CD4-positive, alpha-beta T cell (primary cell): ENCODE measurements at regions not wholly inside any gene's neighbourhood (a gene's known extent, or its start where the extent isn't known, plus 50 kb on each side); places are given as distances from the start of the nearest gene placed in this dataset.

Experiments used
- ATAC-seq: fragments of 200-7000 bp; cut with Tn5 transposase; one replicate; pipeline ENCODE4 v1.10.0; 2022; ENCODE audit warnings: mild to moderate bottlenecking; ENCODE audit not compliant: poor library complexity
- CTCF ChIA-PET: fragments of 350-600 bp; sonication (Branson Sonifier 250); formaldehyde crosslinking; loops from one replicate; lab custom pipeline; 2021; ENCODE audit warnings: antibody characterized with exemption, inconsistent platforms; lab: Charles Lee
- POLR2A ChIA-PET: fragments of 350-600 bp; sonication (Branson Sonifier 250); formaldehyde crosslinking; loops from one replicate; lab custom pipeline; 2021; ENCODE audit warnings: antibody characterized with exemption, inconsistent platforms; lab: Charles Lee
- DNase-seq, 14 experiments: peaks; one replicate each; pipeline ENCODE4 v3.0.0-alpha.2; 2013 to 2020; ENCODE audit warnings: mixed read lengths in 2 of 14
- H3K27ac ChIP-seq, 2 donors: one replicate each; pipeline versions ENCODE4 v1.5.1 to v1.7.0; 2013; ENCODE audit warnings: low read length in 2 of 2, low read depth in 1 of 2, mild to moderate bottlenecking in 1 of 2
- H3K27me3 ChIP-seq, 2 experiments: 1 replicate in 1 of 2; 2 replicates in 1 of 2; pipeline versions ENCODE4 v1.6.1 to v1.7.0; 2013; ENCODE audit warnings: low read length in 2 of 2, control low read depth in 1 of 2, mild to moderate bottlenecking in 1 of 2, moderate library complexity in 1 of 2; ENCODE audit not compliant: insufficient read depth in 2 of 2, control insufficient read depth in 1 of 2
- H3K36me3 ChIP-seq: one replicate; pipeline ENCODE4 v1.6.1; 2013; ENCODE audit warnings: low read length, control low read depth; ENCODE audit not compliant: insufficient read depth
- H3K4me1 ChIP-seq: one replicate; pipeline ENCODE4 v1.6.1; 2013; ENCODE audit warnings: low read length, control low read depth; ENCODE audit not compliant: insufficient read depth
- H3K4me3 ChIP-seq: one replicate; pipeline ENCODE4 v1.5.1; 2013; ENCODE audit warnings: mild to moderate bottlenecking, low read length, moderate library complexity
- H3K9me3 ChIP-seq, 2 experiments: 1 replicate in 1 of 2; 2 replicates in 1 of 2; pipeline versions ENCODE4 v1.6.1 to v1.7.0; 2013; ENCODE audit warnings: low read length in 2 of 2, mild to moderate bottlenecking in 2 of 2, control low read depth in 1 of 2, moderate library complexity in 1 of 2; ENCODE audit not compliant: control insufficient read depth in 1 of 2, insufficient read depth in 1 of 2
- H3K27ac Mint-ChIP-seq: one replicate; pipeline ENCODE4 v1.8.0; 2020; ENCODE audit warnings: mixed read lengths
- H3K27me3 Mint-ChIP-seq: one replicate; pipeline ENCODE4 v1.8.0; 2021; ENCODE audit warnings: mixed read lengths
- H3K36me3 Mint-ChIP-seq: one replicate; pipeline ENCODE4 v1.8.0; 2021; ENCODE audit warnings: low read depth, mixed read lengths
- H3K4me1 Mint-ChIP-seq: one replicate; pipeline ENCODE4 v1.8.0; 2021; ENCODE audit warnings: low read depth, mixed read lengths
- H3K4me3 Mint-ChIP-seq: one replicate; pipeline ENCODE4 v1.8.0; 2020; ENCODE audit warnings: mild to moderate bottlenecking, mixed read lengths
- H3K9me3 Mint-ChIP-seq: one replicate; pipeline ENCODE4 v1.8.0; 2020; ENCODE audit warnings: mixed read lengths
- CTCF ChIP-seq: fragments of 200-600 bp; IDR thresholded peaks from one replicate; pipeline ENCODE4 v1.8.0; 2022; ENCODE audit warnings: antibody characterized with exemption, mild to moderate bottlenecking
- intact Hi-C, 2 experiments: fragments of 100-400 bp; cut with DNase I in 1 of 2; cut with micrococcal nuclease in 1 of 2; formaldehyde crosslinking; loops; one replicate each; pipeline versions ENCODE4 v1.15.1 to v1.9.0; 2023 to 2025; cut with DNase I, micrococcal nuclease

GRCh38 chr5:39995990-39996389 lies 571.2 kb upstream of the DAB2 start:
- H3K36me3 Mint-ChIP-seq = no peaks in the 10 kb centered on the region
- no peak overlapping the region for H3K4me3 ChIP-seq
- no peak for DNase-seq
- H3K9me3 ChIP-seq = no peaks in the 10 kb centered on the region
- H3K27me3 Mint-ChIP-seq = no peaks in the 10 kb centered on the region
- ChIA-PET CTCF (no interaction called here), POLR2A (no interaction called here)
- H3K4me1 ChIP-seq = no peaks in the 10 kb centered on the region
- no peak overlapping the region for H3K27ac Mint-ChIP-seq
- no peaks in the 10 kb centered on the region for H3K4me1 Mint-ChIP-seq
- TF ChIP-seq CTCF = no peak
- no peaks in the 10 kb centered on the region for H3K36me3 ChIP-seq
- ATAC-seq = no peak
- intact Hi-C loops = no loop called here
- no peaks in the 10 kb centered on the region for H3K27me3 ChIP-seq
- H3K9me3 Mint-ChIP-seq = no peaks in the 10 kb centered on the region
- H3K27ac ChIP-seq = no peak overlapping the region
- no peak overlapping the region for H3K4me3 Mint-ChIP-seq

GRCh38 chr5:39992617-39993202 lies 567.9 kb upstream of the DAB2 start:
- no peak overlapping the region for H3K27ac ChIP-seq
- no peak overlapping the region for H3K4me3 ChIP-seq
- Mint-ChIP-seq H3K27me3 (no peaks in the 10 kb centered on the region), H3K4me3 (no peak overlapping the region), H3K9me3 (no peaks in the 10 kb centered on the region), H3K4me1 (no peaks in the 10 kb centered on the region), H3K36me3 (no peaks in the 10 kb centered on the region), H3K27ac (no peak overlapping the region)
- no peak for ATAC-seq
- ChIA-PET POLR2A (no interaction called here), CTCF (no interaction called here)
- intact Hi-C loops = no loop called here
- H3K9me3 ChIP-seq = no peaks in the 10 kb centered on the region
- no peak for TF ChIP-seq CTCF
- no peaks in the 10 kb centered on the region for H3K4me1 ChIP-seq
- H3K27me3 ChIP-seq = no peaks in the 10 kb centered on the region
- DNase-seq = no peak
- no peaks in the 10 kb centered on the region for H3K36me3 ChIP-seq

GRCh38 chr5:39986614-39987013 lies 561.8 kb upstream of the DAB2 start:
- Histone ChIP-seq H3K27ac (no peak overlapping the region), H3K4me1 (no peaks in the 10 kb centered on the region), H3K4me3 (no peak overlapping the region), H3K27me3 (no peaks in the 10 kb centered on the region), H3K9me3 (no peaks in the 10 kb centered on the region), H3K36me3 (no peaks in the 10 kb centered on the region)
- intact Hi-C loops = no loop called here
- no peak for DNase-seq
- ATAC-seq = no peak
- POLR2A ChIA-PET = no interaction called here
- Mint-ChIP-seq H3K27ac (no peak overlapping the region), H3K36me3 (no peaks in the 10 kb centered on the region), H3K4me1 (no peaks in the 10 kb centered on the region), H3K27me3 (no peaks in the 10 kb centered on the region), H3K9me3 (no peaks in the 10 kb centered on the region), H3K4me3 (no peak overlapping the region)
- CTCF ChIA-PET = no interaction called here
- no peak for TF ChIP-seq CTCF
